ENCODE measurements at regions not wholly inside any gene's neighbourhood (a gene's known extent, or its start where the extent isn't known, plus 50 kb on each side); places are given as distances from the start of the nearest gene placed in this dataset.

- ChIA-PET CTCF (no interaction called here), RAD21 (ENCODE audit: unreplicated experiment) (no interaction called here), POLR2A (no interaction called here), SMC1A (ENCODE audit: uncharacterized antibody, unreplicated experiment) (no interaction called here)
- Histone ChIP-seq H3K4me3 (no peak overlapping the region), H3K9me3 (replicated peaks; ENCODE audit: control insufficient read depth, insufficient read depth, low read length) (no peaks in the 10 kb centered on the region), H2AFZ (ENCODE audit: control insufficient read depth, low read depth, low read length) (no peak overlapping the region), H3K27ac (ENCODE audit: control insufficient read depth, insufficient read depth) (no peak overlapping the region), H3K9ac (ENCODE audit: control insufficient read depth, insufficient read depth, low read length) (no peak overlapping the region), H3K4me2 (ENCODE audit: control insufficient read depth, insufficient read depth) (no peak overlapping the region), H3K4me1 (ENCODE audit: control insufficient read depth, insufficient read depth, low read length) (no peaks in the 10 kb centered on the region), H3K36me3 (ENCODE audit: control insufficient read depth in 2 of 2, insufficient read depth in 2 of 2, low read length in 1 of 2) (no peaks in the 10 kb centered on the region), H3K27me3 (replicated peaks in 1 of 2; ENCODE audit: control insufficient read depth in 2 of 2, insufficient read depth in 2 of 2, low read length in 1 of 2) (no peaks in the 10 kb centered on the region), H4K20me1 (ENCODE audit: control insufficient read depth, insufficient read depth) (no peaks in the 10 kb centered on the region), H3K79me2 (ENCODE audit: control insufficient read depth, insufficient read depth, low read length) (no peaks in the 10 kb centered on the region)
- TF ChIP-seq EZH2 (IDR thresholded peaks at IDR 0.05; ENCODE audit: borderline replicate concordance, control insufficient read depth, low read depth, low read length) (no peak), MAX (IDR thresholded peaks at IDR 0.05; ENCODE audit: low read depth, low read length) (no peak), CREM (IDR thresholded peaks at IDR 0.05; ENCODE audit: low read depth) (no peak), TCF3 (IDR thresholded peaks at IDR 0.05; ENCODE audit: borderline replicate concordance, insufficient read depth, low read depth, low read length) (no peak), MEF2A (IDR thresholded peaks at IDR 0.05; ENCODE audit: insufficient read depth, low read depth, low read length) (no peak), SRF (IDR thresholded peaks at IDR 0.05; ENCODE audit: low read depth in 2 of 2, low read length in 2 of 2) (no peak), POU2F2 (IDR thresholded peaks at IDR 0.05; ENCODE audit: borderline replicate concordance, low read depth, low read length) (no peak), PKNOX1 (IDR thresholded peaks at IDR 0.05) (no peak)
- 0% methylated on average over 2 of the region's 2 CpGs for WGBS (ENCODE audit: insufficient coverage, insufficient replicate concordance, low lambda C conversion rate, missing lambda C conversion rate)
- in situ Hi-C loops (cut with MboI) (no loop called here), intact Hi-C loops (cut with micrococcal nuclease; ENCODE audit: unreplicated experiment) (no loop called here)
- FAIRE-seq (no peak), ATAC-seq (no peak), DNase-seq (ENCODE audit: low read depth, low spot score) (no peak)
- BruUV-seq (replicated peaks) = no TSS peak
Measured at GRCh38 chr2:18336975-18337374, 223.5 kb downstream of the RDH14 start.
